ENCODE measurements at regions not wholly inside any gene's neighbourhood (a gene's known extent, or its start where the extent isn't known, plus 50 kb on each side); places are given as distances from the start of the nearest gene placed in this dataset.

DNA sequence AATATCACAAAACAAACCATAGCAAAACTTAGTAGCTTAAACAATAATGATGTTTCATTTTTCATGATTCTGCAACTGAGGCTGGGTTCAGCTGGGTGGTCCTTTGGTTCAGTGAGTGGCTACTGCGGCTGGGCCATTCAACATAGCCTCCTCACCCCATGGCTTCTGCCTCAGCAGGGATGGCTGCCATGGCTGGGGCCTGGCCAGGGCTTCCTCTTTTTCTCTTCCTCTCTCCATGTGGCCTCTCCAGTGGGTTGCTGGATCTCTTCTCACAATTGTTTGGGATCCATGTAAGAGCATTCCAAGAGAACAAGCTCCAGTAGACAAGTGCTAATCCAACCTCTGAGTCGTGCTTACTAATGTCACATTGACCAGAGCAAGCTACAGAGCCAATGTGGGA is 248.6 kb upstream of the PLET1 start:
- TF ChIP-seq BHLHE40 (IDR thresholded peaks at IDR 0.05; ENCODE audit: borderline replicate concordance) (no peak), FOXA1 (IDR thresholded peaks at IDR 0.05) (no peak), TARDBP (IDR thresholded peaks at IDR 0.05) (no peak), ARNT (IDR thresholded peaks at IDR 0.05) (no peak), SUZ12 (IDR thresholded peaks at IDR 0.05) (no peak)
